Suprapubic skin (tissue), 3 donors: ENCODE measurements at regions not wholly inside any gene's neighbourhood (a gene's known extent, or its start where the extent isn't known, plus 50 kb on each side); places are given as distances from the start of the nearest gene placed in this dataset.

ENCODE experiments used
- CTCF ChIP-seq, 2 donors: fragments of 200-600 bp in 1 of 2; fragments of 450-650 bp in 1 of 2; sonication (generic) in 1 of 2; IDR thresholded peaks; one replicate each; pipeline ENCODE4 v1.5.1; 2016 to 2019; ENCODE audit warnings: antibody characterized with exemption in 2 of 2, mild to moderate bottlenecking in 1 of 2, moderate library complexity in 1 of 2
- EP300 ChIP-seq: sonication (generic); formaldehyde crosslinking; IDR thresholded peaks from one replicate; pipeline ENCODE4 v1.6.1; 2017; ENCODE audit warnings: antibody characterized with exemption

- TF ChIP-seq CTCF (IDR thresholded peaks at IDR 0.05) (no peak), EP300 (no peak)
These were observed 117.8 kb downstream of the TES start for GRCh38 chr7:116328161-116328560.
